ENCODE measurements at regions not wholly inside any gene's neighbourhood (a gene's known extent, or its start where the extent isn't known, plus 50 kb on each side); places are given as distances from the start of the nearest gene placed in this dataset.

- Mint-ChIP-seq H3K4me3 (no peak overlapping the region), H3K27me3 (ENCODE audit: insufficient read depth) (peaks cover 9% of the 10 kb centered on the region), H3K9me3 (peaks cover 10% of the 10 kb centered on the region; the same call in 1 of the 2 replicates), H3K4me1 (ENCODE audit: low read depth) (no peaks in the 10 kb centered on the region), H3K36me3 (ENCODE audit: low read depth) (no peaks in the 10 kb centered on the region), H3K27ac (no peak overlapping the region)
- DNase-seq, result no peak
- no peak for TF ChIP-seq CTCF (IDR thresholded peaks at IDR 0.05)
These were observed 109.2 kb upstream of the RAB4A start for GRCh38 chr1:229161740-229162139.

DNA sequence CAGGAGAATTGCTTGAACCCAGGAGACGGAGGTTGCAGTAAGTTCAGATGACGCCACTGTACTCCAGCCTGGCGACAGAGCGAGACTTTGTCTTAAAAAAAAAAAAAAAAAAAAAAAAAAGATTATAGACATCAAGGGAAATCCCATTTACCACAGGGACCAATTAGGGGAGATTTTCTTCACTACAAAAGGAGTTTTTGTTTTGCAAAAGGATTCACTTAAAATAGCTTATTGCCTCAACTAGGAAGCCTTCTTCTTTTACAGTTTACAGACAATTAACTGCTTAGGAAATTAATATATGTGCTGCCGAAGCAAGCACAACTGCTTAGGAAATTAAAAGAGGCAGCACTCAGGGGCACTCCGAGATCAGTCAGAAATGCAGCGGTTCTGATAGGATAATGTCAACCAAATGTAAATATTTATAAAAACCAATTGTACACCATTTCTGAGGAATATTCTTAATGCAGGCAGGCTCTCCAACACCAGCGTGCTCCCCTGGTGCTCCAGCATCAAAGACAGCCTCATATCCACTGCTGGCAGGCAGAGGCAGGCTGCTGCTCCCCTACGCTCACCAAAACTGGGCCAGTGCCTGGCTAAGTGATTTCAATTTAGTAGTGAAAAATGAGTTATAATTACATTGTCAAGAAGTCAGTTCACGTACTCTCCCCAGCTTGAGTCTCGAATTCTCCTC lies 107.9 kb upstream of the RAB4A start:
- Mint-ChIP-seq H3K4me1 (ENCODE audit: low read depth) (no peaks in the 10 kb centered on the region), H3K36me3 (ENCODE audit: low read depth) (no peaks in the 10 kb centered on the region), H3K4me3 (no peak overlapping the region), H3K9me3 (peaks cover 13% of the 10 kb centered on the region; the same call in 1 of the 2 replicates), H3K27ac (no peak overlapping the region), H3K27me3 (ENCODE audit: insufficient read depth) (peaks cover 9% of the 10 kb centered on the region)
- no peak for TF ChIP-seq CTCF (IDR thresholded peaks at IDR 0.05)
- DNase-seq, result no peak

- H3K4me1 Mint-ChIP-seq (ENCODE audit: low read depth), result no peaks in the 10 kb centered on the region
- peaks cover 10% of the 10 kb centered on the region; the same call in 1 of the 2 replicates for H3K9me3 Mint-ChIP-seq
- no peak overlapping the region for H3K27ac Mint-ChIP-seq
- no peak for DNase-seq
- H3K4me3 Mint-ChIP-seq, result no peak overlapping the region
- H3K27me3 Mint-ChIP-seq (ENCODE audit: insufficient read depth), result peaks cover 8% of the 10 kb centered on the region
- no peaks in the 10 kb centered on the region for H3K36me3 Mint-ChIP-seq (ENCODE audit: low read depth)
- no peak for TF ChIP-seq CTCF (IDR thresholded peaks at IDR 0.05)
These were observed 106.6 kb upstream of the RAB4A start for GRCh38 chr1:229164348-229164747.

- Mint-ChIP-seq H3K4me1 (ENCODE audit: low read depth) (no peaks in the 10 kb centered on the region), H3K36me3 (ENCODE audit: low read depth) (no peaks in the 10 kb centered on the region), H3K27ac (no peak overlapping the region), H3K9me3 (peaks cover 7% of the 10 kb centered on the region; the same call in 1 of the 2 replicates), H3K27me3 (ENCODE audit: insufficient read depth) (peaks cover 9% of the 10 kb centered on the region), H3K4me3 (no peak overlapping the region)
- DNase-seq, result no peak
- no peak for TF ChIP-seq CTCF (IDR thresholded peaks at IDR 0.05)
These were observed 105.8 kb upstream of the RAB4A start for GRCh38 chr1:229164836-229165735.

GRCh38 chr1:229167318-229167717 lies 103.6 kb upstream of the RAB4A start:
- no peaks in the 10 kb centered on the region for H3K36me3 Mint-ChIP-seq (ENCODE audit: low read depth)
- H3K9me3 Mint-ChIP-seq, result peaks cover 7% of the 10 kb centered on the region; the same call in 1 of the 2 replicates
- H3K4me3 Mint-ChIP-seq, result no peak overlapping the region
- H3K27me3 Mint-ChIP-seq (ENCODE audit: insufficient read depth), result peaks cover 12% of the 10 kb centered on the region
- no peak overlapping the region for H3K27ac Mint-ChIP-seq
- H3K4me1 Mint-ChIP-seq (ENCODE audit: low read depth), result no peaks in the 10 kb centered on the region
- no peak for DNase-seq
- no peak for TF ChIP-seq CTCF (IDR thresholded peaks at IDR 0.05)

Measured in HFFc6 (cell line).